HCT116 (cell line): ENCODE measurements at regions not wholly inside any gene's neighbourhood (a gene's known extent, or its start where the extent isn't known, plus 50 kb on each side); places are given as distances from the start of the nearest gene placed in this dataset.

ENCODE experiments used
- ATAC-seq: fragments of 200-7000 bp; cut with Tn5 transposase; 2 replicates; pipeline ENCODE4 v1.9.1; 2020; ENCODE audit warnings: mild to moderate bottlenecking, moderate library complexity
- BruUV-seq: library from RNA; stranded (reverse); fragments of 400-500 nt; replicated peaks from 2 replicates; lab custom pipeline; 2021; lab: Mats Ljungman, UMichigan
- CTCF ChIA-PET: fragments of 300-600 bp; sonication (Branson Sonifier 250); formaldehyde crosslinking; loops from one replicate; lab custom pipeline; 2021; ENCODE audit warnings: antibody characterized with exemption; lab: Charles Lee
- POLR2A ChIA-PET: fragments of 300-600, 350-600 bp; sonication (Branson Sonifier 250); formaldehyde crosslinking; loops from one replicate; lab custom pipeline; 2021; ENCODE audit warnings: antibody characterized with exemption; lab: Charles Lee
- RAD21 ChIA-PET, 2 experiments: fragments of 300-600 bp; sonication (Branson Sonifier 250); formaldehyde crosslinking; loops; one replicate each; lab custom pipeline; 2023; ENCODE audit warnings: low total read pairs in 2 of 2; ENCODE audit not compliant: uncharacterized antibody in 2 of 2, unreplicated experiment in 2 of 2, low non-redundant PET in 1 of 2; lab: Charles Lee
- DNase-seq: peaks from one replicate; pipeline ENCODE4 v3.0.0-alpha.2; 2010; ENCODE audit warnings: low read depth, low spot score
- H2AFZ ChIP-seq: fragments of 200-600 bp; shearing (Covaris generic), sonication (generic); 2 replicates; pipeline ENCODE4 v1.6.1; 2017; ENCODE audit warnings: low read depth, mixed run types, mixed read lengths, antibody characterized with exemption, low read length; ENCODE audit not compliant: poor library complexity, severe bottlenecking
- H3K27ac ChIP-seq: 2 replicates; pipeline ENCODE4 v1.5.1; 2012; ENCODE audit warnings: low read depth, low read length
- H3K27me3 ChIP-seq: fragments of 200-600 bp; sonication (generic); 2 replicates; pipeline ENCODE4 v1.6.1; 2016; ENCODE audit warnings: mixed run types, low read length, mixed read lengths; ENCODE audit not compliant: insufficient read depth
- H3K36me3 ChIP-seq, 2 experiments: fragments of 200-500 bp in 1 of 2; fragments of 200-600 bp in 1 of 2; sonication (Bioruptor generic) in 1 of 2; sonication (generic) in 1 of 2; 2 replicates each; pipeline versions ENCODE4 v1.5.1 to v1.6.1; 2014 to 2016; ENCODE audit warnings: low read length in 2 of 2, inconsistent platforms in 1 of 2, mixed read lengths in 1 of 2, mixed run types in 1 of 2; ENCODE audit not compliant: insufficient read depth in 2 of 2, control insufficient read depth in 1 of 2
- H3K4me1 ChIP-seq, 2 experiments: fragments of 200-600 bp in 1 of 2; sonication (generic) in 1 of 2; 2 replicates each; pipeline versions ENCODE4 v1.5.1 to v1.6.1; 2012 to 2017; ENCODE audit warnings: low read length in 2 of 2, inconsistent platforms in 1 of 2, mild to moderate bottlenecking in 1 of 2, mixed read lengths in 1 of 2, mixed run types in 1 of 2, moderate library complexity in 1 of 2; ENCODE audit not compliant: insufficient read depth in 2 of 2, control insufficient read depth in 1 of 2
- H3K4me2 ChIP-seq: fragments of 200-600 bp; sonication (generic); 2 replicates; pipeline ENCODE4 v1.6.1; 2017; ENCODE audit warnings: mixed run types, low read length, mixed read lengths
- H3K4me3 ChIP-seq, 2 experiments: fragments of 200-600 bp in 1 of 2; sonication (generic) in 1 of 2; replicated peaks in 1 of 2; 2 replicates each; pipeline ENCODE4 v1.5.1; 2011 to 2016; ENCODE audit warnings: low read length in 2 of 2, control low read depth in 1 of 2, low read depth in 1 of 2, mild to moderate bottlenecking in 1 of 2, mixed read lengths in 1 of 2, mixed run types in 1 of 2
- H3K79me2 ChIP-seq: fragments of 200-600 bp; sonication (generic); 2 replicates; pipeline ENCODE4 v1.6.1; 2017; ENCODE audit warnings: mild to moderate bottlenecking, mixed run types, low read length, moderate library complexity, mixed read lengths; ENCODE audit not compliant: insufficient read depth
- H3K9ac ChIP-seq: fragments of 200-600 bp; sonication (generic); 2 replicates; pipeline ENCODE4 v1.6.1; 2016; ENCODE audit warnings: low read length, mixed read lengths
- H3K9me2 ChIP-seq: fragments of 200-600 bp; sonication (generic), shearing (Covaris generic); 2 replicates; pipeline ENCODE4 v1.6.1; 2017; ENCODE audit warnings: mixed run types, mild to moderate bottlenecking, moderate library complexity; ENCODE audit not compliant: insufficient read depth
- H3K9me3 ChIP-seq, 2 experiments: fragments of 200-500 bp in 1 of 2; fragments of 200-600 bp in 1 of 2; sonication (Bioruptor generic) in 1 of 2; sonication (generic) in 1 of 2; 2 replicates each; pipeline ENCODE4 v1.6.1; 2014 to 2017; ENCODE audit warnings: low read length in 2 of 2, mixed read lengths in 2 of 2, inconsistent platforms in 1 of 2, low read depth in 1 of 2, mild to moderate bottlenecking in 1 of 2, mixed run types in 1 of 2, moderate library complexity in 1 of 2; ENCODE audit not compliant: control insufficient read depth in 1 of 2, insufficient read depth in 1 of 2
- H4K20me1 ChIP-seq: fragments of 200-600 bp; sonication (generic), shearing (Covaris generic); 2 replicates; pipeline ENCODE4 v1.6.1; 2017; ENCODE audit warnings: mixed run types, mild to moderate bottlenecking, moderate library complexity; ENCODE audit not compliant: insufficient read depth
- CBX3 ChIP-seq: IDR thresholded peaks from 2 replicates; pipeline ENCODE4 v1.6.1; 2012; ENCODE audit warnings: low read depth
- CEBPB ChIP-seq: IDR thresholded peaks from 2 replicates; pipeline ENCODE4 v1.6.1; 2012; ENCODE audit warnings: low read depth
- EZH2 ChIP-seq: fragments of 200-600 bp; sonication (generic); IDR thresholded peaks from 2 replicates; pipeline ENCODE4 v1.6.1; 2017; ENCODE audit warnings: antibody characterized with exemption, mixed run types
- FOSL1 ChIP-seq: IDR thresholded peaks from 2 replicates; pipeline ENCODE4 v1.6.1; 2012; ENCODE audit warnings: low read depth
- JUND ChIP-seq: IDR thresholded peaks from 2 replicates; pipeline ENCODE4 v1.6.1; 2012
- POLR2AphosphoS5 ChIP-seq: IDR thresholded peaks from 2 replicates; pipeline ENCODE4 v1.6.1; 2011; ENCODE audit warnings: mild to moderate bottlenecking, low read depth, low read length, moderate library complexity
- SIN3A ChIP-seq: IDR thresholded peaks from 2 replicates; pipeline ENCODE4 v1.6.1; 2012; ENCODE audit warnings: low read depth
- SRF ChIP-seq: IDR thresholded peaks from 2 replicates; pipeline ENCODE4 v1.6.1; 2012; ENCODE audit warnings: low read depth
- TCF7L2 ChIP-seq: IDR thresholded peaks from 2 replicates; pipeline ENCODE4 v1.7.0; 2011; ENCODE audit warnings: borderline replicate concordance, inconsistent platforms; ENCODE audit not compliant: insufficient read depth, insufficient read length; ENCODE audit errors: extremely low read depth
- intact Hi-C: fragments of 100-400 bp; cut with micrococcal nuclease; formaldehyde crosslinking; loops from 2 replicates; pipeline ENCODE4 v1.10.0; 2022
- TF ChIP-seq, protein P1 (sequence below): IDR thresholded peaks from 2 replicates; pipeline ENCODE4 v1.6.1; 2012
- TF ChIP-seq, protein P2 (sequence below), 3 experiments: fragments of 200-600 bp in 1 of 3; sonication (generic) in 1 of 3; IDR thresholded peaks in 2 of 3; conservative IDR thresholded peaks in 1 of 3; 2 replicates each; pipeline ENCODE4 v1.5.1; 2012 to 2017; ENCODE audit warnings: low read depth in 2 of 3, low read length in 2 of 3, antibody characterized with exemption in 1 of 3, borderline replicate concordance in 1 of 3, control low read depth in 1 of 3, mild to moderate bottlenecking in 1 of 3, mixed read lengths in 1 of 3, mixed run types in 1 of 3, moderate library complexity in 1 of 3; ENCODE audit not compliant: insufficient read depth in 1 of 3
- TF ChIP-seq, protein P3 (sequence below): IDR thresholded peaks from 2 replicates; pipeline ENCODE4 v1.6.1; 2012

DNA sequence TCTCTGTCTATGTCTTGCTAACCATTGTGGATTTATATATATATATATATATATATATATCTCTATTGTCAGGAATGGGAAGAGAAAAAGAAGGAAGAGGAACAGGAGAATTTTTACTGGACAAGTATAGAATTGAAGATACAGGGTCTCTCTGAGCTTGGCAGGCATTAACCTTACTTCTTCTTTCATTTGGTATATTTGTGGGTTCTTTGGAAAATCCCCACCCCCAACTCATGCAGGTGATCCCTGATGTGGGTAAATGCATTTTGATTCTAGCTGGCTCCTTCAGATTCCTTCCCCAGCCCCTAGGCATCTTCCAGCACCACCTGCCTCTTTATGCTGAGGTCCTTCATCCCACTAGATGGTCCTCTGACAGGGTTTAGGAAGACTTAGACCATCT, 78.8 kb upstream of the TRABD2B start:
- no peaks in the 10 kb centered on the region for H3K36me3 ChIP-seq
- TF ChIP-seq JUND: no peak
- TF ChIP-seq, protein P1, sequence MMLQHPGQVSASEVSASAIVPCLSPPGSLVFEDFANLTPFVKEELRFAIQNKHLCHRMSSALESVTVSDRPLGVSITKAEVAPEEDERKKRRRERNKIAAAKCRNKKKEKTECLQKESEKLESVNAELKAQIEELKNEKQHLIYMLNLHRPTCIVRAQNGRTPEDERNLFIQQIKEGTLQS: no peak
- no peak for TF ChIP-seq TCF7L2
- TF ChIP-seq CBX3: no peak

DNA sequence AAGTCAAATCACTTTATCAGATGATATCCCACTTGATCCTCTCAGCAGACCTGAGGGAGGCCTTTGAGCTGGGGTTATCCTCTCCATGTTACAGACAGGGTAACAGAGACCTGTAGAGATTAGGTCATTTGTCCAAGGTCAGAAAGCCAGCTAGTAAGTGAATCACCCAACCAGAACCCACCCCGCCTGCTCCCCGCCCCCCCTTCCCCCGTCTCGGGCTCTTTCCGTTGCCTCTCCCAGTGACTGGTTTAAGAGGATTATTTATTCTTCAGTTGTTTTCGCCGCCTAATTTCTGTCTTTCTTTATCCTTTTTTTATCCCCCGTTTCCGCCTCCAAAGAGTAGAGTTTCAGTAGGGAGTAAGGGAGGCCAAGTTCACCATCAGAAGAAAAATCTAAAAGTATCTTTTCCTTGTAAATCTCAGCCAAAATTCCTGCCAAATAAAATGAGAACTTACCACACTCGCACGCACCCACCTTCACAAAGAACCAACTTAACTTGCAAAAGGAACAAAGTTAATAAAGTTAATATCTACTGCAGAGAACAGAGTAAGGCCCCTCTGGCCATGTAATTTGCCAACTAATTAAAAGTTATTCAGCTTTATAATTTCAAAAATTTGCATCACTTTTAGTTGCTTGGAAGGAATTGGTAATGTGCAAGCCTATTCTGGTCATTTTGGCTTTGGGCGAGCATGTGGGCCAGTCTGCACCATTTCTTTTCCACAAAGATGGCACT, 76.8 kb upstream of the TRABD2B start:
- H3K4me2 ChIP-seq: no peak overlapping the region
- no peak overlapping the region for H3K27ac ChIP-seq
- no peak for DNase-seq
- no peak overlapping the region for H3K9ac ChIP-seq
- H3K4me3 ChIP-seq: no peak overlapping the region
- POLR2A ChIA-PET: no interaction called here
- TF ChIP-seq, protein P2, sequence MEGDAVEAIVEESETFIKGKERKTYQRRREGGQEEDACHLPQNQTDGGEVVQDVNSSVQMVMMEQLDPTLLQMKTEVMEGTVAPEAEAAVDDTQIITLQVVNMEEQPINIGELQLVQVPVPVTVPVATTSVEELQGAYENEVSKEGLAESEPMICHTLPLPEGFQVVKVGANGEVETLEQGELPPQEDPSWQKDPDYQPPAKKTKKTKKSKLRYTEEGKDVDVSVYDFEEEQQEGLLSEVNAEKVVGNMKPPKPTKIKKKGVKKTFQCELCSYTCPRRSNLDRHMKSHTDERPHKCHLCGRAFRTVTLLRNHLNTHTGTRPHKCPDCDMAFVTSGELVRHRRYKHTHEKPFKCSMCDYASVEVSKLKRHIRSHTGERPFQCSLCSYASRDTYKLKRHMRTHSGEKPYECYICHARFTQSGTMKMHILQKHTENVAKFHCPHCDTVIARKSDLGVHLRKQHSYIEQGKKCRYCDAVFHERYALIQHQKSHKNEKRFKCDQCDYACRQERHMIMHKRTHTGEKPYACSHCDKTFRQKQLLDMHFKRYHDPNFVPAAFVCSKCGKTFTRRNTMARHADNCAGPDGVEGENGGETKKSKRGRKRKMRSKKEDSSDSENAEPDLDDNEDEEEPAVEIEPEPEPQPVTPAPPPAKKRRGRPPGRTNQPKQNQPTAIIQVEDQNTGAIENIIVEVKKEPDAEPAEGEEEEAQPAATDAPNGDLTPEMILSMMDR (IDR thresholded peaks at IDR 0.05 in 2 of 3, conservative IDR thresholded peaks at IDR 0.05 in 1 of 3; ENCODE audit: borderline replicate concordance in 1 of 3, insufficient read depth in 1 of 3, low read depth in 2 of 3, low read length in 2 of 3): no peak
- TF ChIP-seq TCF7L2: no peak
- no peak for TF ChIP-seq CBX3
- no peak for TF ChIP-seq CEBPB
- no peak for TF ChIP-seq POLR2AphosphoS5
- TF ChIP-seq SIN3A: no peak
- no peak for TF ChIP-seq FOSL1
- TF ChIP-seq EZH2: no peak
- TF ChIP-seq, protein P3, sequence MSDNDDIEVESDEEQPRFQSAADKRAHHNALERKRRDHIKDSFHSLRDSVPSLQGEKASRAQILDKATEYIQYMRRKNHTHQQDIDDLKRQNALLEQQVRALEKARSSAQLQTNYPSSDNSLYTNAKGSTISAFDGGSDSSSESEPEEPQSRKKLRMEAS: no peak
- no peak for TF ChIP-seq JUND
- TF ChIP-seq SRF: no peak
- H2AFZ ChIP-seq: no peak overlapping the region
- H3K36me3 ChIP-seq: no peaks in the 10 kb centered on the region
- no TSS peak for BruUV-seq
- no peaks in the 10 kb centered on the region for H3K9me3 ChIP-seq
- H4K20me1 ChIP-seq: no peaks in the 10 kb centered on the region
- RAD21 ChIA-PET: no interaction called here
- no peak for ATAC-seq
- no peaks in the 10 kb centered on the region for H3K9me2 ChIP-seq
- H3K27me3 ChIP-seq: peaks cover 21% of the 10 kb centered on the region; the same call in 1 of the 2 replicates
- peaks cover 0 to 6% of the 10 kb centered on the region in 2 experiments; a peak in 1 of 4 replicates for H3K4me1 ChIP-seq
- H3K79me2 ChIP-seq: no peaks in the 10 kb centered on the region
- CTCF ChIA-PET: no interaction called here
- intact Hi-C loops: no loop called here

More for the DNA sequence above, 78.8 kb upstream of the TRABD2B start:
- BruUV-seq: no TSS peak
- intact Hi-C loops: no loop called here
- ChIA-PET CTCF (no interaction called here), RAD21 (no interaction called here), POLR2A (no interaction called here)
- Histone ChIP-seq H3K4me3 (no peak overlapping the region), H3K4me2 (no peak overlapping the region), H3K9ac (no peak overlapping the region), H3K27me3 (peaks cover 21% of the 10 kb centered on the region; the same call in 1 of the 2 replicates), H4K20me1 (no peaks in the 10 kb centered on the region), H2AFZ (no peak overlapping the region), H3K27ac (no peak overlapping the region), H3K9me2 (no peaks in the 10 kb centered on the region), H3K79me2 (no peaks in the 10 kb centered on the region), H3K4me1 (no peaks in the 10 kb centered on the region), H3K9me3 (no peaks in the 10 kb centered on the region)
- no peak for DNase-seq
- no peak for ATAC-seq
